ENCODE measurements at regions not wholly inside any gene's neighbourhood (a gene's known extent, or its start where the extent isn't known, plus 50 kb on each side); places are given as distances from the start of the nearest gene placed in this dataset.
"Not testable (repeated sequence)": the region's sequence is repeated elsewhere in the genome, so short reads cannot be mapped to it uniquely, and the experiment has no call there.

- H3K9me3 Mint-ChIP-seq: peaks cover 6% of the 10 kb centered on the region
- no peaks in the 10 kb centered on the region for H3K36me3 Mint-ChIP-seq (ENCODE audit: low read depth)
- no peaks in the 10 kb centered on the region for H3K4me1 Mint-ChIP-seq (ENCODE audit: low read depth)
- no peak overlapping the region for H3K27ac Mint-ChIP-seq
- DNase-seq (ENCODE audit: low spot score): no peak
- H3K27me3 Mint-ChIP-seq (ENCODE audit: low read depth): no peaks in the 10 kb centered on the region
- intact Hi-C loops (cut with micrococcal nuclease): no loop called here
- no peak overlapping the region for H3K4me3 Mint-ChIP-seq (ENCODE audit: low read depth)
These were observed 264.1 kb upstream of the PRKD1 start for GRCh38 chr14:30191639-30192279.

- DNase-seq (ENCODE audit: low spot score): no peak
- peaks cover 6% of the 10 kb centered on the region for H3K9me3 Mint-ChIP-seq
- H3K27me3 Mint-ChIP-seq (ENCODE audit: low read depth): no peaks in the 10 kb centered on the region
- no peak overlapping the region for H3K4me3 Mint-ChIP-seq (ENCODE audit: low read depth)
- intact Hi-C loops (cut with micrococcal nuclease): no loop called here
- no peak overlapping the region for H3K27ac Mint-ChIP-seq
- no peaks in the 10 kb centered on the region for H3K36me3 Mint-ChIP-seq (ENCODE audit: low read depth)
- H3K4me1 Mint-ChIP-seq (ENCODE audit: low read depth): no peaks in the 10 kb centered on the region
These were observed 265.5 kb upstream of the PRKD1 start for GRCh38 chr14:30193101-30193500.

- peaks cover 6% of the 10 kb centered on the region for H3K9me3 Mint-ChIP-seq
- intact Hi-C loops (cut with micrococcal nuclease): no loop called here
- no peaks in the 10 kb centered on the region for H3K4me1 Mint-ChIP-seq (ENCODE audit: low read depth)
- no peaks in the 10 kb centered on the region for H3K36me3 Mint-ChIP-seq (ENCODE audit: low read depth)
- no peaks in the 10 kb centered on the region for H3K27me3 Mint-ChIP-seq (ENCODE audit: low read depth)
- no peak overlapping the region for H3K4me3 Mint-ChIP-seq (ENCODE audit: low read depth)
- H3K27ac Mint-ChIP-seq: no peak overlapping the region
- no peak for DNase-seq (ENCODE audit: low spot score)
These were observed 266.3 kb upstream of the PRKD1 start for GRCh38 chr14:30193845-30194501.

GRCh38 chr14:30194741-30195148 lies 267.1 kb upstream of the PRKD1 start:
- H3K4me3 Mint-ChIP-seq (ENCODE audit: low read depth): no peak overlapping the region
- DNase-seq (ENCODE audit: low spot score): no peak
- H3K27ac Mint-ChIP-seq: no peak overlapping the region
- no peaks in the 10 kb centered on the region for H3K4me1 Mint-ChIP-seq (ENCODE audit: low read depth)
- H3K36me3 Mint-ChIP-seq (ENCODE audit: low read depth): no peaks in the 10 kb centered on the region
- no peaks in the 10 kb centered on the region for H3K27me3 Mint-ChIP-seq (ENCODE audit: low read depth)
- intact Hi-C loops (cut with micrococcal nuclease): no loop called here
- peaks cover under 1% of the 10 kb centered on the region for H3K9me3 Mint-ChIP-seq

GRCh38 chr14:30195941-30196340 lies 268.3 kb upstream of the PRKD1 start:
- no peak for DNase-seq (ENCODE audit: low spot score)
- Mint-ChIP-seq H3K4me1 (ENCODE audit: low read depth) (no peaks in the 10 kb centered on the region), H3K36me3 (ENCODE audit: low read depth) (no peaks in the 10 kb centered on the region), H3K4me3 (ENCODE audit: low read depth) (no peak overlapping the region), H3K27ac (no peak overlapping the region), H3K9me3 (no peaks in the 10 kb centered on the region), H3K27me3 (ENCODE audit: low read depth) (no peaks in the 10 kb centered on the region)
- intact Hi-C loops (cut with micrococcal nuclease): no loop called here

GRCh38 chr14:30196861-30197260 lies 269.2 kb upstream of the PRKD1 start:
- Mint-ChIP-seq H3K9me3 (no peaks in the 10 kb centered on the region), H3K36me3 (ENCODE audit: low read depth) (no peaks in the 10 kb centered on the region), H3K27ac (no peak overlapping the region), H3K27me3 (ENCODE audit: low read depth) (no peaks in the 10 kb centered on the region), H3K4me1 (ENCODE audit: low read depth) (no peaks in the 10 kb centered on the region), H3K4me3 (ENCODE audit: low read depth) (no peak overlapping the region)
- intact Hi-C loops (cut with micrococcal nuclease): no loop called here
- DNase-seq (ENCODE audit: low spot score): no peak

GRCh38 chr14:30198720-30199119 lies 271.1 kb upstream of the PRKD1 start:
- H3K27ac Mint-ChIP-seq; H3K27me3 Mint-ChIP-seq (ENCODE audit: low read depth); H3K36me3 Mint-ChIP-seq (ENCODE audit: low read depth); H3K9me3 Mint-ChIP-seq; H3K4me3 Mint-ChIP-seq (ENCODE audit: low read depth); intact Hi-C loops (cut with micrococcal nuclease); DNase-seq (ENCODE audit: low spot score); H3K4me1 Mint-ChIP-seq (ENCODE audit: low read depth): not testable (repeated sequence)

GRCh38 chr14:30204431-30204980 lies 276.9 kb upstream of the PRKD1 start:
- Mint-ChIP-seq H3K4me1 (ENCODE audit: low read depth) (no peaks in the 10 kb centered on the region), H3K27me3 (ENCODE audit: low read depth) (no peaks in the 10 kb centered on the region), H3K9me3 (no peaks in the 10 kb centered on the region), H3K4me3 (ENCODE audit: low read depth) (no peak overlapping the region), H3K36me3 (ENCODE audit: low read depth) (no peaks in the 10 kb centered on the region), H3K27ac (no peak overlapping the region)
- DNase-seq (ENCODE audit: low spot score): no peak
- intact Hi-C loops (cut with micrococcal nuclease): no loop called here

- no peak overlapping the region for H3K27ac Mint-ChIP-seq
- no peaks in the 10 kb centered on the region for H3K36me3 Mint-ChIP-seq (ENCODE audit: low read depth)
- H3K4me3 Mint-ChIP-seq (ENCODE audit: low read depth): no peak overlapping the region
- H3K9me3 Mint-ChIP-seq: no peaks in the 10 kb centered on the region
- H3K27me3 Mint-ChIP-seq (ENCODE audit: low read depth): no peaks in the 10 kb centered on the region
- no peak for DNase-seq (ENCODE audit: low spot score)
- no peaks in the 10 kb centered on the region for H3K4me1 Mint-ChIP-seq (ENCODE audit: low read depth)
- intact Hi-C loops (cut with micrococcal nuclease): no loop called here
These were observed 281.5 kb upstream of the PRKD1 start for GRCh38 chr14:30209136-30209535.

- Mint-ChIP-seq H3K4me1 (ENCODE audit: low read depth) (no peaks in the 10 kb centered on the region), H3K4me3 (ENCODE audit: low read depth) (no peak overlapping the region), H3K36me3 (ENCODE audit: low read depth) (no peaks in the 10 kb centered on the region), H3K9me3 (no peaks in the 10 kb centered on the region), H3K27me3 (ENCODE audit: low read depth) (no peaks in the 10 kb centered on the region), H3K27ac (no peak overlapping the region)
- no peak for DNase-seq (ENCODE audit: low spot score)
- intact Hi-C loops (cut with micrococcal nuclease): loop anchor here (10.0 kb wide), 1 partner anchor 1456 kb away; no protein-coding TSS in a partner anchor
These were observed 283.0 kb upstream of the PRKD1 start for GRCh38 chr14:30210630-30211029.

GRCh38 chr14:30211326-30211725 lies 283.7 kb upstream of the PRKD1 start:
- H3K36me3 Mint-ChIP-seq (ENCODE audit: low read depth): no peaks in the 10 kb centered on the region
- no peak for DNase-seq (ENCODE audit: low spot score)
- no peaks in the 10 kb centered on the region for H3K9me3 Mint-ChIP-seq
- no peaks in the 10 kb centered on the region for H3K4me1 Mint-ChIP-seq (ENCODE audit: low read depth)
- intact Hi-C loops (cut with micrococcal nuclease): loop anchor here (10.0 kb wide), 1 partner anchor 1457 kb away; no protein-coding TSS in a partner anchor
- H3K4me3 Mint-ChIP-seq (ENCODE audit: low read depth): no peak overlapping the region
- no peaks in the 10 kb centered on the region for H3K27me3 Mint-ChIP-seq (ENCODE audit: low read depth)
- no peak overlapping the region for H3K27ac Mint-ChIP-seq

- no peaks in the 10 kb centered on the region for H3K27me3 Mint-ChIP-seq (ENCODE audit: low read depth)
- intact Hi-C loops (cut with micrococcal nuclease): loop anchor here (2.0 to 10.0 kb wide), 2 partner anchors 665 to 1459 kb away; no protein-coding TSS in a partner anchor
- H3K4me1 Mint-ChIP-seq (ENCODE audit: low read depth): no peaks in the 10 kb centered on the region
- H3K36me3 Mint-ChIP-seq (ENCODE audit: low read depth): no peaks in the 10 kb centered on the region
- H3K9me3 Mint-ChIP-seq: no peaks in the 10 kb centered on the region
- no peak overlapping the region for H3K27ac Mint-ChIP-seq
- no peak for DNase-seq (ENCODE audit: low spot score)
- H3K4me3 Mint-ChIP-seq (ENCODE audit: low read depth): no peak overlapping the region
These were observed 286.4 kb upstream of the PRKD1 start for GRCh38 chr14:30214014-30214413.

- Mint-ChIP-seq H3K4me1 (ENCODE audit: low read depth) (no peaks in the 10 kb centered on the region), H3K27ac (no peak overlapping the region), H3K4me3 (ENCODE audit: low read depth) (no peak overlapping the region), H3K9me3 (no peaks in the 10 kb centered on the region), H3K27me3 (ENCODE audit: low read depth) (no peaks in the 10 kb centered on the region), H3K36me3 (ENCODE audit: low read depth) (no peaks in the 10 kb centered on the region)
- DNase-seq (ENCODE audit: low spot score): no peak
- intact Hi-C loops (cut with micrococcal nuclease): loop anchor here (2.0 to 10.0 kb wide), 2 partner anchors 666 to 1460 kb away; no protein-coding TSS in a partner anchor
These were observed 286.9 kb upstream of the PRKD1 start for GRCh38 chr14:30214461-30215090.

All from activated T-helper 2 cell treated with anti-CD3 and anti-CD28 coated beads, Interferon-gamma antibody, Interleukin-2, Interleukin-4, amounts not matched to agents 10 μg/mL and 5 μg/mL and 100 μg/mL, durations not matched to agents 14 hours and 24 hours and 36 hours (primary cell).